ENCODE measurements at regions not wholly inside any gene's neighbourhood (a gene's known extent, or its start where the extent isn't known, plus 50 kb on each side); places are given as distances from the start of the nearest gene placed in this dataset.

DNA sequence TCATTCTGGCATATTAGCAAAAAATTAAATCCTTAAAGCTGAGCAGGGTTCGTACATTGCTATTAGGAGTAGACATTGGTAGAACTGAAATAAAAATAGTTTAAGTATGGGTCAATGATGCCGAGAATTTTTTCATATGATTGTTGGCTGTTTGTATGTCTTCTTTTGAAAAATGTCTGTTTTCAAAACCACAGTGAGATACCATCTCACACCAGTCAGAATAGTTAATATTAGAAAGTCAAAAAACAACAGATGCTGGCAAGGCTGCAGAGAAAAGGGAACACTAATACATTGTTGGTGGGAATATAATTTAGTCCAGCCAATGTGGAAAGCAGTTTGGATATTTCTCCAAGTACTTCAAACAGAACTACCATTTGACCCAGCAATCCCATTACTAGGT, 410.8 kb upstream of the TRIB2 start:
- no peak for DNase-seq (ENCODE audit: low read depth in 2 of 2, low spot score in 1 of 2)

GRCh38 chr2:12310399-12310798, 406.3 kb upstream of the TRIB2 start:
- DNase-seq (ENCODE audit: low read depth in 2 of 2, low spot score in 1 of 2): no peak

DNA sequence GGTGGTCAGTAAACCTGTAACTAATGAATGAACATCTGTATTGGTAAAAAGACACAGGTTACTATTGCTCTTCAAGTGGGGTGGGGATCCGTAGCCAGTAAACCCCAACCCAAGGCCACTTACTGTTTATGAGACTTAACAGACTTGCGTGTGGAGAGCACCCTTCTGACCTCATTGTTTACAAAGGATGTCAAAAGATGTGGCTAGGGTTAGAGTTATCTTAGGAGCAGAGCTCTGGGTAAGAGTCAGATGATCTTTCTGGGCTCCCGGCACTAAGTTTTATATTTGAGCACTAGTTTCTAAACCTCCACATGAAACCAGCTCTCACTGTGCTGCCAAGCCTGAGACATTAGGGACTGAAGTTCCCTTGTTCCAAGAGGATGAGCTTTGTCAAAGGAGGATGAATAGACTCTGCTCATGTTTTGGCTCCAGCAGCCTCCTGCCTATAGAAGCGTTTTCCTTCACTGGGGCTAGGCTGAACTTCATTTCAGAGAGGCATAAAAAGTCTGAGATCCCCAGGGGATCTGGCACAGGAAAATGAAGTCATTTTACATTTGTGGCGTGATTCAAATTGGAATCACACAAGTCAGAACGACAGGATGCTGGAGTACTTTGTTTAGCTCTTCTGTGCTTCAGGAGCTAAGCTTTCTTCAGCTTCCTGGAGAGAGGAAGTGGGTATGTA, 403.1 kb upstream of the TRIB2 start:
- no peak for DNase-seq (ENCODE audit: low read depth in 2 of 2, low spot score in 1 of 2)

DNA sequence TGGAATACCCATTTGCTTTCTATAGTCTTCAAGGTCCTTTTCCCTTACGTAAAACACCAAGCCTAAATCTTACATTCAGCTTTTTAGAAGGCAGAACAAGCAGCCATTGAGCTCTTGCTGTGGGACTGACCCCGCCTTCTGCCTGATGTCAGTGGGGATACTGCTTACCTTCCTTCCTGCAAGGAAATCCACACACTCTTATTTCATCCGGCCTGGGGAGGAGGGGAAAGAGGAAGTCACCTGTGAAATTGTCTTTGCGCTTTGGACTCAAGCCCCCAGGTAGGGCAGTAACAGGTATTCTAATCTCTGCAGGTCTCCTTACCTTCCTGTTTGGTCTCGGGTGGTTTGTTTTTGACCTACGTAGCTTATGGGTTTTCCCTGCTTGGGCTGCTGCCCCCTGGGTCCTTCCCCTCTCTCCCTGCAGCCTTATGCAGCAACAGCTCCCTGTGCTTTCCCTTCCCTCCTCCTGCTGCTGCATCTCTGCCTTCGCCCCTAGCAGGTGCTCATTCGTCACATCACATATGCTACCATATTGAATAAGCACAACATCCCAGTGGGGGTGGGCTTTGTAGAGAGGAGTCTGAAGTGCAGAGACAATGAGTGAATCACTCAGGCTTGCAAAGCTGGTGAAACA, 402.5 kb upstream of the TRIB2 start:
- no peak for DNase-seq (ENCODE audit: low read depth in 2 of 2, low spot score in 1 of 2)

GRCh38 chr2:12315224-12315623, 401.5 kb upstream of the TRIB2 start:
- DNase-seq (ENCODE audit: low read depth in 2 of 2, low spot score in 1 of 2): no peak

- no peak for DNase-seq (ENCODE audit: low read depth in 2 of 2, low spot score in 1 of 2)
Measured at GRCh38 chr2:12316476-12316875, 400.3 kb upstream of the TRIB2 start.

DNA sequence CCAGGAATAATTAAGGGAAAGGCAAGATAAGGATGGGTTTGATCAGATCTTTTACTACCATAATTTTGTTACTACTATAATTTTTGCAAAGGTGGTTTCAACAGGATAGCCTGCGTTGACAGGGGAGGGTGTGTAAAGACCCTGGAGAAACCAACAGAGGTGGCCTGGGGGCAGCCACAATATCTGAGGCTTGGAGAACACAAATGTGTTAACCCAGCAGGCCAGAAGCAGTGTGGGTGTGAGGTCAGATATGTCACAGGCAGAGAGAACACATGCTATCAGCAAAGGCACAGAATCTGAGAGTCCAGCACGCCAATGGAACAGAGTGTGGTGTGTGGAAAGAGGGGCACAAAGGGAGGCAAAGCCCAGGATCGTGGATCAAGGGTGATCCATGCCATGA, 399.4 kb upstream of the TRIB2 start:
- DNase-seq (ENCODE audit: low read depth in 2 of 2, low spot score in 1 of 2): no peak

DNA sequence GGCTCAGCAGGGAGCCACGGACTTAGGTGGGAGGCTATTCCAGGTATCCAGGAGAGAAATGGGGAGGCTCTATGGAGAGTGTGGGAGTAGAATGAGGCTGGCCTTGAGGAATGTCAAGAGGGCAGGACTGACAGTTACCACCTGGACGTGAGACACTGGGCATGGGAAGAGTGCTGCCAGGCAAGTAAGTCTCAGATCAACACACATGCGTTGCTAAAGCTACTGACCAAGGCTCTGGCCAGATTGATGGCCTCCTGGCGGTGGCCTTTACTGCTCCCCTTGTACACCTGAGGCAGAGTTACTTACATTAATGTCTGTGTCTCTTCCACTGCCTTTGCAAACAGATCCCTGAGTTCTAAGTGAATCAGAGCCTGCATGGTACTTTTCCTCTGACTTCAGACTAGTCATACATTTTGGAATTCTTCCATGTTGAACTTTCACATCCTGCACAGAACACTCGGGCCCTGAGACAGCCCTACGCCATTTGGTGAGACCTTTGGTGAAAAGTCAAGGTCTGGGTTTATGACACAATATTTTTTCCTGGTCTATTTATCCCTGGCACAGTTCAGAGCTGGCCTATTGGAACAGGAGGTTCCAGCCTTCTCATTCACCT, 398.8 kb upstream of the TRIB2 start:
- no peak for DNase-seq (ENCODE audit: low read depth in 2 of 2, low spot score in 1 of 2)

- DNase-seq (ENCODE audit: low read depth in 2 of 2, low spot score in 1 of 2): no peak
Measured at GRCh38 chr2:12318427-12319057, 398.2 kb upstream of the TRIB2 start.

- no peak for DNase-seq (ENCODE audit: low read depth in 2 of 2, low spot score in 1 of 2)
Measured at GRCh38 chr2:12320027-12320734, 396.6 kb upstream of the TRIB2 start.

- DNase-seq (ENCODE audit: low read depth in 2 of 2, low spot score in 1 of 2): no peak
Measured at GRCh38 chr2:12320991-12321641, 395.6 kb upstream of the TRIB2 start.

DNA sequence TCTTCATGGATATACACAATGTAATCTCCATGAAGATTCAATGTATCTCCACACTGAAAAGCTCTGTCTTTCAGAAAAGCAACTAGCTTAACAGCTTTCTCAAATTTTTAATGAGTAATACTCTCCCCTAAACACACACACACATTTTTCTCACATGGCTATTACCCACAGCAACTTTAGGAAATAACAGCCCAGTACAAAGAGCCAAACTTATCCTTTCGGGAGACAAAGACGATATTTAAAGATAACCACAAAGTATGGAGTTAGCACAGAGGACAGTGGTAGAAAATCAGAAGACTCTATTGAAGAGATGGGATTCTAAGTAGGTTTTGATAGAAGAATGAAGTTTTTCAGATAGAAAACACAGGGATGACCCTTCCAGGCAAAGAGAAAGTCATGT, 394.9 kb upstream of the TRIB2 start:
- DNase-seq (ENCODE audit: low read depth in 2 of 2, low spot score in 1 of 2): no peak

DNA sequence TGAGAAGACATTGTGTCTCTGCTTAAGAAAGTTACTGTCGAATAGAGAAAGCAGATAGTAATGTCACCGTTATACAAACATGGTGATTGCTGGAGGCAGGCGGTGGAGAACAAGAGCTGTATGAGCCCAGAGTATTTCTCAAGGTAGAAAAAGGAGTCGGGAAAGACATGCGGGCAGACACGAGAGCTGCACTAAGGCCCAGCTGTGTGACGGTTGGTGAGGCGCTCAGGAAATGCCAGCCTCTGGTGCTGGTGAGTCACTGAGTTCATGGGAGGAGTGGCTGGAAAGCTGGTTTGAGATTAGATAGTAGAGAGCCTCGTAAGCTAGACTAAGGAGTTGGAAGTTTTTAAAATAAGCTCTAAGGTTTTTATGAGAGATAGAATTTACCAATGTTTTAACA, 390.9 kb upstream of the TRIB2 start:
- DNase-seq (ENCODE audit: low read depth in 2 of 2, low spot score in 1 of 2): no peak

- no peak for DNase-seq (ENCODE audit: low read depth in 2 of 2, low spot score in 1 of 2)
Measured at GRCh38 chr2:12326449-12327190, 390.1 kb upstream of the TRIB2 start.

DNA sequence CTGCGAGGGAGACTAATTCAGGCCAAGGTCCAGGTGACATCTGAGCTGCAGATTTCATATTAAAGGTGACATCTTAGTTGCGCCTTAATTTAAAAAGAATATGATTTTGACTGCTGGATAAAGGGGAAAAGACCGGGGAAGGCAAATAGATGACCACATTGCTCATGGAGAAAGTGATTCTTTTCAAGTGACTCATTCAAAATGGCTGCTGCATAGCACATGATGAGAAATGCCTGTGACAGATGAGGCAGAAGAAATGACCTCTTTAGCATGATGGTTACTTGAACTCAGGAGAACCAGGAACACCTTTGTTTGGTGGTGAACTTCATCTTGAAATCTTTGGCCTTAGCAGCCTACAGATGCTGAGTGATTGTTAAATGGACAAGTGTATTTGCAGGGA, 385.8 kb upstream of the TRIB2 start:
- DNase-seq (ENCODE audit: low read depth in 2 of 2, low spot score in 1 of 2): no peak

DNA sequence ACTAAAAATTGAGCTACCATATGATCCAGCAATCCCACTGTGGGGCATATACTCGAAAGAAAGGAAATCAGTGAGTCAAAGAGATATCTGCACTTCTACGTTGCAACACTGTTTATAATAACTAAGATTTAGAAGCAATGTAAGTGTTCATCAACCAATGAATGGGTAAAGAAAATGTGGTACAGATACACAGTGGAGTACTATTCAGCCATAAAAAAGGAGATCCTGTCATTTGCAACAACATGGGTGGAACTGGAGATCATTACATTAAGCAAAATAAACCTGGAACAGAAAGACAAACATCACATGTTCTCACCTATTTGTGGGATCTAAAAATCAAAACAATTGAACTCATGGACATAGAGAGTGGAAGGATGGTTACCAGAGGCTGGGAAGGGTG, 385.0 kb upstream of the TRIB2 start:
- no peak for DNase-seq (ENCODE audit: low read depth in 2 of 2, low spot score in 1 of 2)

GRCh38 chr2:12333293-12333692, 383.4 kb upstream of the TRIB2 start:
- DNase-seq (ENCODE audit: low read depth in 2 of 2, low spot score in 1 of 2): no peak

DNA sequence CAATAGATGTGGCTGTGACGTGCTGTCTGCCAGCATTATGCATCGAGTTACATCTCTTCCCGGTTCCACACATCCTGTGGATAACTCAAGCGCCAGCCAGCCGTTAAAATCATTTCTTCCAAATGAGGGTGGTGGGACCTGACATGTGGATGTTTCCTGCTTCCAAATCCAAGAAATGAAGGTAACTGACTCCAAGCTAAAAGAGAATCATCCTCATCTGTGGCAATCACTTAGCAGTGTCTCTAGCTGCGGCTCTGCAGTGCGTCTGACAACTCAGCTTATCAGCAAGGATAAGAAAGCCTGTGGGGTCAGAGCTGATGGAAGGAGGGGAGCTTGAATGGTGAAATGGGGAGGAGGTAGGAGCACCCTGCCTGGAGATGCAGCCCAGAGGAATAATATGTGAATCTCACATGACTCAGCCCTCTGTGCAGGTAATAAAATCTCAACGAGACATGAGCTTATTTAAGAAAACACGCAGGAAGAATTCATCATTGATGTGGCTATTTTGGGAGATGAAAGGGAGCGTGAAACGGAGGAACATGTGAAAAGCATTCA, 382.2 kb upstream of the TRIB2 start:
- no peak for DNase-seq (ENCODE audit: low read depth in 2 of 2, low spot score in 1 of 2)

DNA sequence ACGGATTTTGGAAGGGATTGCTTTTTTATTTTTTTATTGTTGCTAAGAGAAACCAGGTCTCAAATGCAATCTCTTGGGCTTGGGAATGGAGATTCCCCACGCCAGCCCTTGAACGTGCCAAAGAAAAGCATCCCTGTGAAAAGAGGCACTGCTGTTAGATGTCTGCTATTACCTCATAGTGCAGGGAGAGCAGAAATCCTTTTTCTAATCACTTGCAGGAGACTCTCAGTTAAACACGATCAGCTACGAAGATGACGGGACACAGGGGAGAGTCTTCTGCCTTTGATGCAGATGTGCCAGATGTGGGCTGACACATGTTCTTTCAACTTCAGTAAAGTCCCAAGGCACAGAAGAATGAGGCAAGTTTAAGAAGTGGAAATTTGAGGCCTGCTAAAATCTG, 381.6 kb upstream of the TRIB2 start:
- DNase-seq (ENCODE audit: low read depth in 2 of 2, low spot score in 1 of 2): no peak

DNA sequence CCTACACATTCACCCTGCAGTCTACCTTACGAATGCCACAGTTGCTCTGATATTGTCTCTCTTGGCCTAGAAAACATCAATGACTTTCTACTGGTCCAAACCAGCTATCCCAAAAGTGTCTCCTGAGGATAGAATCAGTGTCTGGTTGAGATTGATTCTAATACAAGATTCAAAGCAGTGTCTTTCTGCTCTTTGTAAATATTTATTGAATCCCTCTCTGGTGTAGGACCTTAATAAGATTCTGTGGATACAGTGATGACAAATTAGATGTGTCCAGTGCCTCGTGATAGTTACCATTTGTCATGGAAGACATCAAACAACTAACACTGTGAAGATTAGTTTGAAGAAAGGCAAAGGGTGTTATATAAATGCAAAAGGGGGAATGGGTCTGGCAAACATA, 380.7 kb upstream of the TRIB2 start:
- no peak for DNase-seq (ENCODE audit: low read depth in 2 of 2, low spot score in 1 of 2)
